NCI-H1930 (cell line): ENCODE measurements at regions not wholly inside any gene's neighbourhood (a gene's known extent, or its start where the extent isn't known, plus 50 kb on each side); places are given as distances from the start of the nearest gene placed in this dataset.

Experiments used
- DNase-seq, 2 experiments: peaks; one replicate each; lab custom pipeline; 2025; lab: John Stamatoyannopoulos, UW

GRCh38 chr1:91151702-91152101, 129.9 kb upstream of the ZNF644 start:
- no peak for DNase-seq

- no peak for DNase-seq
Observed at GRCh38 chr1:91148641-91149069, 126.8 kb upstream of the ZNF644 start.

- DNase-seq: no peak
Observed at GRCh38 chr1:91141858-91142257, 120.0 kb upstream of the ZNF644 start.

DNA sequence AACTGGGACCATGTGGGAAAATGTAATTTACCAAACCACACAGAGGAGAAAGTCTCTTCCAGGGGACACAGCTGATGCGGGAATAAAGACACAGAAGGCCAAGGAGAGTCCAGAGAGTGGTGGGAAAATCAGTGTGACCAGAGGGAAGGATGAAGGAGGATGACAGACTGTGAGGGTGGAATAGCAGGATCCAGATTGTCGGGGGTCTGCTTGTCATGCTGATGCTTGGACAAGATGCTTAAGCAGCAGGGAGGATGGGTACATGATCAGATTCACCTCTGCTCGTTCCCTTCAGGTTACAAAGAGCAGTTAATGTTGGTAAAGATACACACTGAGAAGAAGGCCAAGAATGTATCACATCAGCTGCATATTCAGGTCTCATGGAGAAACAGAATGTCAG, 117.1 kb upstream of the ZNF644 start:
- DNase-seq: no peak

GRCh38 chr1:91137173-91137852, 115.5 kb upstream of the ZNF644 start:
- no peak for DNase-seq

DNA sequence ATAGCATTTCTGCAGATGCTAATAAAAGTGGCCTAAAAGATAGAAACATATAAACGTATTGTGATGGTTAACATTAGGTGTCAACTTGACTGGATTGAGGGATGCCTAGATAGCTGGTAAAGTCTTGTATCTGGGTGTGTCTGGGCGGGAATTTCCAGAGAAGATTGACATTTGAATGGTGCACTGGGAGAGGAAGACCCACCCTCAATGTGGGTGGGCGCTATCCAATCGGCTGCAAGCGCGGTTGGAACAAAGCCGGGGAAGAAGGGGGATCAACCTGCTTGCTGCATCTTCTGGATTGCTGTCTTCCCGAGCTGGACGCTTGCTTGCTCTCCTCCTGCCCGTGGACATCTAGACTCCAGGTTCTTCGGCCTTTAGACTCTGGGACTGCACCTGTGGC, 114.0 kb upstream of the ZNF644 start:
- DNase-seq: no peak

GRCh38 chr1:91133248-91133647, 111.4 kb upstream of the ZNF644 start:
- DNase-seq: no peak

- no peak for DNase-seq
Observed at GRCh38 chr1:91130256-91130985, 108.6 kb upstream of the ZNF644 start.

DNA sequence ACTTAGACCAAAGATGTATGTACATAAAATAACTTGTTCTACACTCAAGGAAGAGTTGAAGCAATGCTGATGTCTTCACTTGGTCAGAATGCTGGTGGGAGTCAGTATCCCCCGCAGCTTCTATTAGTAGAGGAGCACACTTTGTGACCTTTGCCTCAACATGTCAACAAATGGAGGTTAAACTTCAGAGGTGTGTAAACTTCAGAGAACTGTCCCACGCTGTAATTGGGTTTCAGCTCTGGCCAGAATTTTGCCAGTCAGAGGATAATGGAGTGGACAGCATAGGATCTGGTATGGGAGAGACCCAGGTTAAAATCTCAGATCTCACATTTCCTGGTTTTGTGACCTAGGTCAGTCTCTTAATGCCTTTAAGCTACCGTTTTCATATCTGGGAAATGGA, 107.6 kb upstream of the ZNF644 start:
- no peak for DNase-seq

DNA sequence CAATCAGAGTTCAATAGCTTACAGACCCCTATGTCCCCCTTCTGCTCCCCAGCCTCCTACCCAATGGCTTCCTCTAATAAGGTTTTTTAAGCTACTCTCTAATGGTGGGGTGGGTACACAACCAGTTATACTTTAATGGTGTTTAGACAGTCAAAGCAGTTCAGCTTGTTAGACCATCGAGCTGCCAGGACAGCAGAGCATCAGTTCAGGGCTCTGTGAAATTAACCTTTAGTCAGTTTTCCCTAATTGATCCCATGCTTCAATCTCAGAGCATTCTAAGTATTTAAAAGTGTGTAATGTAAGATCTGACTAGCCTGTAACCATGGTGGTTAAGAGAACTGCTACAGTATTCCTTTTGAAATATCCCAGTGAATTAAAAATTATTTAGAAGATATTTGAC, 107.2 kb upstream of the ZNF644 start:
- no peak for DNase-seq

GRCh38 chr1:91124989-91125417, 103.2 kb upstream of the ZNF644 start:
- DNase-seq: no peak

DNA sequence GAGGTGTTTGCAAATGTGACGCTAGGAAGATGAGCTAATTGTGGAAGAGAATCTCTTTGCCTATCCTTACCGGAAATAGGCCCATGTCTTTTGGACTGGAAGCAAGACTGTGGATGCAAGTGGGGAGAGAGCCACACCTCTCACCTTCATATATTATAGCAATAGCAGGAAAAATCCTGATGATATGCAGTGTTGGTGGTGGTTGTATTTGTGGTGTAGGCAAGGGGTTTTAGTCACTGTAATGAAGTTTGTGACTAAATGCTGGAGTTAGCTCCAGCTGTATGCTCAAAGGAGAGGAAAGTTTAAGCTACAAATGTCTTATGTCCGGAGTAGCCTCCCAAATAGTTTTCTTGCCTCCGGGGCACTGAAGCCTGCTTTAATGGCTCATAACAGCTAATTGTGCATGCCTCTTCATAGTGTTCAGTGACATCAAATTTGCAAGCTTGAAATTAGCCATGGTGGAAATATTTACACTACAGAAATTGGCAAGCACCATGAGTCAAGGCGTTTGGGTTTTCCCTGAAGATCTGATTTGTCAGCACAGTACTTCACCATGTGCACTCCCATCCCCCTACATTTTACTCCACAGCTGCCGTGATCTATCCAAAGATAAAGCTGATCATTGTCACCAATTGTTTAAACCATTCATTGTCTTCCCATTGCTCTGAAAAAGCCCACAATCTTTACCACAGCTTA, 102.6 kb upstream of the ZNF644 start:
- no peak for DNase-seq

DNA sequence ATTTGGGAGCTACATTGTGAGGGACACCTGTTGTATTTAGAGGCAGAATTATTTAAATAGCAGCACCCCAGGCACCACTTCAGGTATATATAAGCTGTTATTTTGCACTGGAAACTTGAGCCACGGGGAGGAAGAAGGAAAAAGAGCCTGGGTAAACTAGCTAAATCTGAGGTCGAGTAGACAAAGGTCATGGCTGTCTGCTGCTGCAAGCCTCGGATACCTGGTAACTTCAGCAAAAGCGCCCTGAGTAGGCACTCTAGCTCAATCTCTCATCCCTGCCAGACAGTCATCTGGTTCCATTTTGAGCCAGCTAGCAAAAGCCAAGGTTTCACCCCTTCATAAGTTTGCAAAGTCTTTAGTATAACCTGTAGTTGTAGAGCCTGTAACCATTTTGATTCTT, 101.9 kb upstream of the ZNF644 start:
- no peak for DNase-seq

GRCh38 chr1:91123319-91123718, 101.5 kb upstream of the ZNF644 start:
- DNase-seq: no peak

DNA sequence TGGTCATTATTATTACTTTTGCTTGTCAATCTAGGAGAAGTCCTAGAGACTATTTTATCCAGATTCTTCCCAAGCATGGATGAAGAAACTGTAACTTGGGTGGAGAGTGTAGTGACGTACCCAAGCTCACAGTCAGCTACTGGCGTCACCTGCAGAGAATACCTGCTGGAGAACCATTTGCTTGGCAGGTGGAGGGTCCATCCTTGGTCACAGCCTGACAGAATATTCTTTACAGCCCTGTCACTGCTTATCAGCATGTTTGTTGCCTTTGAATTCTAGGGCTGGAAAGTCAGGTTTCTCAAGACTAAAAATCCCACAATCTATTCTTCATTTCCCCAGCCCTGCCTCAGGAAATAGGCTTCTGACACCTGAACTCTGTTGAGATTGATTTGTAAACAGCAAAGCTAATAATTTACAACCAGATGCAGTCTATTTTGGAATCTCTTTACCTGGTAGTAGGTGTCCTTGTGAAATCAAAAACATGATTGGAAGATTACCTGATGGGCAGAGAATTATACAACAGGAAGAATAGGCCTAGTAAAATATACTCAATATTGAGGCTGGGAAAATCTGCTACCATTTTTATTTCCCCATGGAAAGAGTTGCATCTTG, 100.4 kb upstream of the ZNF644 start:
- DNase-seq: no peak

DNA sequence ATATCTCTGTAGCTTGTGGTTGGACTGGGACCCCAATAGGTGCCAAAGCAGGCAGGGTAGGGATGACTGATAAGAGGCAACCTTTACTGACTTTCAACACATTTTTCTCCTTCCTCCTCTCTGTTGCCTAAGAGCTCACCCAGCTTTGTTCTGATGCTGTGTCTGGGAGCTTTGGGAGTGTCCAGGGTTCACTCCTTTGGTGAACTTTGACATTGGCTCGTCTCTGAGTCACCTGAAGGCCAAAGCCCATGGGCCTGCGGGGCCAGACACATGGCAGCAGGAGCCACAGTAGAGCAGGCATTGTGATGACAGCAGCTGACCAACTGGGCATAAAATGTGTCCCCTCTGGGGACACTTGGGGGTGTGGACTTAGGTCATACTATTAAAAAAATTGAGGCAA, 99.5 kb upstream of the ZNF644 start:
- DNase-seq: no peak

DNA sequence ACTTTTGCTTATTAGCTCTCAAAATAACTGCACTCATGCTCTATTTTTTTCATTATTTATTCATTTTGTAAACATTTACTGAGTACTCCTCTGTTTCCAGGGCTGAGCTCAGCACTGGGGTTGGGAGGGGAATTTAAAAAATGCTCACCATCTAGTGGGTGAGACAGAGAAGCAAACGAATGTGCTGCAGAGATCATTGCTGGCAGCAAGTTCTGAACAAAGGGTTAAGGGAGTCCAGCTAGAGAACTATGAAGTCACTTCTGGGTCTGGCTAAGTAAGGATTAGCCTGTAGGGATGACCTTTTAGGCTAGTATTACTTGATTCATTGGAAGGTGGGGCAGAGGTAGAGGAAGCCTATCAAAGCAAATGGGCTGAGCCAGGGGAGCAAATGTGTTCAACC, 99.1 kb upstream of the ZNF644 start:
- DNase-seq: no peak

DNA sequence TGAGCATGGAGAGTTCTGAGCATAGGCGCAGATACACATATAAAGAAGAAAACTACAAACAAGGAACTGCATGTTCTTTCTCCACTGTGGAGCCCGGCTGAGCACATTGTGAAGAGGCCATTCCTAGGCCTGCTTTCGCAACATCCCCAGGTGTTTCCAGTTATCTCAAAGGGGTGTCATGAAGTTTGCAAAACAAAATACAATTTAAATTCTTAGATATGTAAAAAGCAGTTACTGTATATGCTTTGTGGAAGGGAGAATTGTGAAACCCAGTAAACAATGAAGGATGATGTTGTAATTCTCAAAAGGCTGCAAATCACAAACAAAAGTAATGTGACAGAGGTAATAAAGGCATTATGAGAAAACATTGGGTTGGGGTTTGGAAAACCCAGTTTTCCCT, 98.6 kb upstream of the ZNF644 start:
- no peak for DNase-seq

DNA sequence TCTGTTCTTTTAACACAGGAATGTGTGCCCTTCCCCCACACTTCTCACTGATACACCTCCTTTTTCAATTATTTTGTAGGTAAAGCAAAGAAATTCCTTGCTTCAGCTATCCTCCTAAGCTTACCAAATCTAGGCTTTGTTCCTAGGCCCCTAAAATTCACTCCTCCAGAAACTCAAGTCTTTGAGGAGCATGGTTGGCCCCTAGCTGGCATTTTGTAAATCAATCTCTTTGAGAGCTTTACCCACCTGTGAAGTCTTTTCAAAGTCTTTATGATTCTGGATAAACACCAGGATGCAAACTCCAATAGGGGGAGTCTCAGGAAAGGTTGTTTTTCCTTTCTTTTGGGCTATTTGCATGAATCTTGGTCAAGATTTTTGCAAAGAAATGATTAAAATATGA, 82.9 kb upstream of the ZNF644 start:
- DNase-seq: no peak

GRCh38 chr1:91101328-91101727, 79.5 kb upstream of the ZNF644 start:
- no peak for DNase-seq

GRCh38 chr1:91099746-91100621, 78.1 kb upstream of the ZNF644 start:
- DNase-seq: no peak
